ENCODE measurements at regions not wholly inside any gene's neighbourhood (a gene's known extent, or its start where the extent isn't known, plus 50 kb on each side); places are given as distances from the start of the nearest gene placed in this dataset.

GRCh38 chr5:7242118-7242710 lies 153.7 kb upstream of the ADCY2 start:
- CTCF ChIA-PET = no interaction called here
- WGBS, 2 experiments (ENCODE audit: extremely low coverage in 2 of 2, insufficient read length in 1 of 2) = 26% methylated on average over 3 of the region's 10 CpGs; no CpG with 5 or more reads in 1 of the 2 experiments

More at GRCh38 chr5:7242118-7242710, 153.7 kb upstream of the ADCY2 start:
- Histone ChIP-seq H3K14ac (replicated peaks; ENCODE audit: low read depth, low read length) (no peak overlapping the region), H2BK15ac (ENCODE audit: low read depth, low read length) (no peak overlapping the region), H4K8ac (ENCODE audit: low read depth in 2 of 2, low read length in 2 of 2) (no peak overlapping the region), H3K9ac (ENCODE audit: low read depth, low read length) (no peak overlapping the region), H4K20me1 (ENCODE audit: insufficient read depth, low read length) (no peaks in the 10 kb centered on the region), H2AFZ (replicated peaks; ENCODE audit: low read length, poor library complexity) (no peak overlapping the region), H2BK20ac (ENCODE audit: low read depth, low read length) (no peak overlapping the region), H2AK9ac (replicated peaks; ENCODE audit: low read depth, low read length, poor library complexity) (no peak overlapping the region), H4K5ac (ENCODE audit: low read depth, low read length) (no peak overlapping the region), H3K9me3 (ENCODE audit: control insufficient read depth, insufficient read depth, low read length) (peaks cover 7% of the 10 kb centered on the region), H3K23ac (ENCODE audit: low read depth, low read length) (no peak overlapping the region), H3K79me1 (ENCODE audit: low read depth in 1 of 2, low read length in 2 of 2) (no peaks in the 10 kb centered on the region), H3K4ac (ENCODE audit: low read depth, low read length) (no peak overlapping the region), H2BK120ac (ENCODE audit: low read depth, low read length) (no peak overlapping the region), H3K9me1 (ENCODE audit: insufficient read depth, low read length) (no peaks in the 10 kb centered on the region), H3K56ac (ENCODE audit: extremely low read depth, insufficient read depth, low read length) (no peak overlapping the region), H4K91ac (ENCODE audit: insufficient read depth, low read depth, low read length) (no peak overlapping the region), H3K4me3 (ENCODE audit: insufficient read depth, low read depth, low read length) (no peak overlapping the region), H3K36me3 (ENCODE audit: control insufficient read depth, insufficient read depth, low read length) (no peaks in the 10 kb centered on the region), H3K4me1 (ENCODE audit: control insufficient read depth, insufficient read depth, low read length) (no peaks in the 10 kb centered on the region), H3K18ac (ENCODE audit: low read depth, low read length) (no peak overlapping the region), H3K27ac (ENCODE audit: insufficient read depth, low read length) (no peak overlapping the region), H2BK5ac (ENCODE audit: low read depth, low read length, poor library complexity, severe bottlenecking) (no peak overlapping the region), H3K27me3 (ENCODE audit: control insufficient read depth, insufficient read depth, low read length) (no peaks in the 10 kb centered on the region), H2AK5ac (ENCODE audit: low read depth, low read length) (no peak overlapping the region), H3K4me2 (ENCODE audit: low read depth, low read length) (no peak overlapping the region)
- intact Hi-C loops (cut with micrococcal nuclease) (no loop called here), dilution Hi-C loops (cut with HindIII; ENCODE audit: low sequenced_read_pairs, unreplicated experiment) (no loop called here), in situ Hi-C loops (cut with MboI; ENCODE audit: low sequenced_read_pairs) (no loop called here)
- no peak for ATAC-seq (ENCODE audit: low read depth)
- TF ChIP-seq POLR2A (IDR thresholded peaks at IDR 0.05; ENCODE audit: low read depth, low read length) = no peak
- TF ChIP-seq CTCF (conservative IDR thresholded peaks at IDR 0.05; ENCODE audit: low read depth, low read length) = no peak
- no peak for TF ChIP-seq RAD21 (IDR thresholded peaks at IDR 0.05; ENCODE audit: low read length)
- TF ChIP-seq USF2 (IDR thresholded peaks at IDR 0.05; ENCODE audit: low read depth, low read length) = no peak
- TF ChIP-seq CEBPB (IDR thresholded peaks at IDR 0.05; ENCODE audit: low read depth, low read length) = no peak
- TF ChIP-seq ELK1 (IDR thresholded peaks at IDR 0.05; ENCODE audit: borderline replicate concordance, low read depth, low read length) = no peak
- TF ChIP-seq RCOR1 (IDR thresholded peaks at IDR 0.05; ENCODE audit: insufficient replicate concordance, low read length) = no peak
- TF ChIP-seq NFE2L2 (IDR thresholded peaks at IDR 0.05; ENCODE audit: low read depth, low read length) = no peak
- TF ChIP-seq MAZ (IDR thresholded peaks at IDR 0.05; ENCODE audit: borderline replicate concordance, low read depth, low read length) = no peak
- no peak for TF ChIP-seq MXI1 (IDR thresholded peaks at IDR 0.05; ENCODE audit: borderline replicate concordance, low read depth, low read length)
- TF ChIP-seq RFX5 (IDR thresholded peaks at IDR 0.05; ENCODE audit: low read depth, low read length) = no peak
- TF ChIP-seq FOS (IDR thresholded peaks at IDR 0.05; ENCODE audit: low read depth, low read length) = no peak
- no peak for TF ChIP-seq SMC3 (IDR thresholded peaks at IDR 0.05; ENCODE audit: low read depth, low read length)
- TF ChIP-seq BHLHE40 (IDR thresholded peaks at IDR 0.05; ENCODE audit: low read depth, low read length) = no peak
- TF ChIP-seq CHD1 (IDR thresholded peaks at IDR 0.05; ENCODE audit: low read depth, low read length) = no peak
- TF ChIP-seq MAFK (IDR thresholded peaks at IDR 0.05; ENCODE audit: low read depth, low read length) = no peak
- POLR2A ChIA-PET (ENCODE audit: unreplicated experiment) = no interaction called here
- DNase-seq = no peak
- no TSS peak for BruUV-seq (replicated peaks)

All from IMR-90 (cell line).